GM13976 (cell line): ENCODE measurements at regions not wholly inside any gene's neighbourhood (a gene's known extent, or its start where the extent isn't known, plus 50 kb on each side); places are given as distances from the start of the nearest gene placed in this dataset.

ENCODE experiments used
- DNase-seq: peaks from one replicate; pipeline ENCODE4 v3.0.0; 2012; ENCODE audit warnings: low spot score
- in situ Hi-C: fragments of 300-500 bp; cut with MboI; formaldehyde crosslinking; loops from one replicate; pipeline ENCODE4 v1.12.0; 2022; ENCODE audit warnings: low sequenced_read_pairs, mixed read lengths, inconsistent platforms; ENCODE audit not compliant: unreplicated experiment
- TF ChIP-seq, protein P1 (sequence below): IDR thresholded peaks from 2 replicates; pipeline ENCODE4 v1.5.1; 2012; ENCODE audit warnings: borderline replicate concordance, mild to moderate bottlenecking; ENCODE audit not compliant: insufficient read depth; ENCODE audit errors: extremely low read depth, missing control alignments, control extremely low read depth

DNA sequence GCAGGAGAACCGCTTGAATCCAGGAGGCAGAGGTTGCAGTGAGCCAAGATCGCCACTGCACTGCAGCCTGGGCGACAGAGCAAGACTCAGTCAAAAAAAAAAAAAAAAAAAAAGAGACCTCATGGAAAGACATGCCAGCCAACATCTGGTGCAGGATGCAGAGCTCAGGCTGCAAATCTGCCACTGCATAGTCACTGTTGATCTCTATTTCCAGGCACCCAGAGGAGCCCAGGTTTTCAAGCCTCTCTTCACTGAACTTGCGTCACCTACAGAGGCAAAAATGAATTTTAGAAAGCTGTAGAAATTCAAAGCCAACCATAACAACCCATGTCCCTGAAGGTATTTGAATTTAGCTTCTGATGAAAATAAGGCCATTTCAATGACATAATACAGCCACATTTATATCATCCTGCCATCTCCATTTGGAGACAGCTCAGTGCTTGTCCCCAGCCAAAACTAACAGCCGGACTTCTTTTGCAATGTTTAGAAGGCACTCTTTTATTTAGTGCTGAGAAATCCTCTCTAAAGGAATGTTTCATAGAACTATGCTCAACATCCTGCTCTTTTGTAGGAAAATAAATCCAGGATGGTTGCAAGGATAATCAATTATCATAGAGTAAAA, 113.3 kb downstream of the SNX18 start:
- TF ChIP-seq, protein P1, sequence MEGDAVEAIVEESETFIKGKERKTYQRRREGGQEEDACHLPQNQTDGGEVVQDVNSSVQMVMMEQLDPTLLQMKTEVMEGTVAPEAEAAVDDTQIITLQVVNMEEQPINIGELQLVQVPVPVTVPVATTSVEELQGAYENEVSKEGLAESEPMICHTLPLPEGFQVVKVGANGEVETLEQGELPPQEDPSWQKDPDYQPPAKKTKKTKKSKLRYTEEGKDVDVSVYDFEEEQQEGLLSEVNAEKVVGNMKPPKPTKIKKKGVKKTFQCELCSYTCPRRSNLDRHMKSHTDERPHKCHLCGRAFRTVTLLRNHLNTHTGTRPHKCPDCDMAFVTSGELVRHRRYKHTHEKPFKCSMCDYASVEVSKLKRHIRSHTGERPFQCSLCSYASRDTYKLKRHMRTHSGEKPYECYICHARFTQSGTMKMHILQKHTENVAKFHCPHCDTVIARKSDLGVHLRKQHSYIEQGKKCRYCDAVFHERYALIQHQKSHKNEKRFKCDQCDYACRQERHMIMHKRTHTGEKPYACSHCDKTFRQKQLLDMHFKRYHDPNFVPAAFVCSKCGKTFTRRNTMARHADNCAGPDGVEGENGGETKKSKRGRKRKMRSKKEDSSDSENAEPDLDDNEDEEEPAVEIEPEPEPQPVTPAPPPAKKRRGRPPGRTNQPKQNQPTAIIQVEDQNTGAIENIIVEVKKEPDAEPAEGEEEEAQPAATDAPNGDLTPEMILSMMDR, result no peak
- no peak for DNase-seq
- in situ Hi-C loops, result no loop called here

DNA sequence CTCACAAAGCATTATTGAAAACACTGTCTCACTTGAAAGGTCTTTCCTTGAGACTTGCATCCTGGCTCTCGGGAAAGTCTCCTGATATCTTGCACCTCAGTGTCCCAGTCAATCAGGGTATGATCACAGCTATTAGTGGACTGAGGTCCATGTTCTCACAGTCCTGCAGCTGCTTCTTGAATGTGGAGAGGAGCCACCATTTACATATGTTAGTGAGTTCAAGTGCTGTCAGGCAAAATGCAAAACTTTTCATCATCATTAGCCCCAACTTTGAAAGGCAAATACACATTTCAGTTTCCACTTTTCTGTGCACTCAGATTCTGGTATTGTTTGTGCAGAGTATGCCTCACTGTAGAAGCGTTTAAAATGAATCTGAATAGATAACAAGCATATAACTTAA, 111.6 kb downstream of the SNX18 start:
- in situ Hi-C loops, result no loop called here
- no peak for DNase-seq
- TF ChIP-seq, protein P1, result no peak

DNA sequence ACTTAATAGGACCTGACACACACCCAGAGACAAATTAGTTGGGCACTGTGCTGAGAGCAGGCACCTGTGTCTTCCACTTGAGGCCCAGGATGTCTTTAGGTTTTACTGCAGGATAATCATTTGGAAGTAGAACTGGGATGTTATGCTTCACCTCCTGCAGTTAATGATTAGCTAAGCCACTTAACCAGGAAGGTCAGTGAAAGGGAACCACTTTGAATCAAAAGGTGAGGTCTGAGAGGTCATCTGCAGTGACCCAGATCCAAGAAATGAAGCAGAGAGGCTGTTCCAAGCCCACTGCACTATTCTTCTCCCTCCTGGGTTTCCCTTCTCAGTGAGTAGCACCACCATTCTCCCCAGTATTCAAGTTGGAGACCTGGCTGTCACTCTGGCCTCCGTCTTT, 110.5 kb downstream of the SNX18 start:
- DNase-seq, result no peak
- TF ChIP-seq, protein P1, result no peak
- in situ Hi-C loops, result no loop called here

DNA sequence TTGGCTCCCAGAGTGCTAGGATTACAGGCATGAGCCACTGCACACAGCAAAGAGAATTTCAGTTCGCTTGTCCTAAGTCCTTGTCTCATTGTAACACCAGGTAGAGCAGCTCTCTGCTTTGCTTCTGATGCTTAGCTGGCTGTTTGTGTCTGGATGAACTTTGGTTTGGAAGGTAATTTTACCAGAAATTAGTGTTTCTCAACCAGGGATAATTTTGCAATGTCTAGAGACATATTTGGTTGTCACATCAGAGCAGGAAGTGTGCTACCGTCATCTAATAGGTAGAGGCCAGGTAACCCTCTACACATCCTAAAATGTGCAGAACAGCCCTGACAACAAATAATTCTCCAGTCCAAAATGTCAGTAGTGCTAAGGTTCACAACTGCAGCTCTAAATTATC, 108.8 kb downstream of the SNX18 start:
- TF ChIP-seq, protein P1, result no peak
- in situ Hi-C loops, result no loop called here
- no peak for DNase-seq

DNA sequence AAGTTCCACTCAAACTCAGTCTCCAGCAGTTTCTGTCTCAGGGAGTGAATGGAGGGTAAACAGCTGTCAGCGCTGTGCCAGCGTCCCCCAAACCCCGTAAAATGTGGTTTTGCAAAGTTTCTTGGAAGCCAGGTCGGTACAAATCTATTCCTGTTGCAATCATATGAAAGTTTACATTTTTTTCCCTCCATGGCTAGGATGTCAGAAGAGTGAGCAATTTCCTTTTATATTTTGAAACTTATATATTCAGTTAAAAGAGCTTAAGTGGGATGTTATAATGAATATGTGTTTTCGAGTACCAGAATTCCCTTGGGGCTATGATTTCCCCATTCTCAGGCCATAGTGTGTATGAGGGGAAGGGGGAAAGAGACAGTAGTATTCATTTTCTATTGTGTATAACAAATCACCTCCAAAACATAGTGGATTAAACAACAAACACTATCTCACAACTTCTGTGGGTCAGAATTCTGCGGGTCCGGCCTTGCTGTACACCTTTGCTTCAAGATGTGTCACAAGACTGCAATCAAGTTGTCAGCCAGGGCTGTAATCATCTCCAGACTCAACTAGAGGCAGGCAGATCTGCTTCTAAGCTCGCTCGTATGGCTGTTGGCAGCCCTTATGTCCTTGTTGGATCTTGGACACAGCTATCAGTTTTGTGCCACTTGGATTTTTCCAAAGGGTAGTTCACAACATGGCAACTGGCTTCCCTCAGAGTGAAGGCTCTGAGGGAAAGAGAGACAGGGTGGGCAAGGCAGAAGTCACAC, 107.4 kb downstream of the SNX18 start:
- in situ Hi-C loops, result no loop called here
- no peak for DNase-seq

DNA sequence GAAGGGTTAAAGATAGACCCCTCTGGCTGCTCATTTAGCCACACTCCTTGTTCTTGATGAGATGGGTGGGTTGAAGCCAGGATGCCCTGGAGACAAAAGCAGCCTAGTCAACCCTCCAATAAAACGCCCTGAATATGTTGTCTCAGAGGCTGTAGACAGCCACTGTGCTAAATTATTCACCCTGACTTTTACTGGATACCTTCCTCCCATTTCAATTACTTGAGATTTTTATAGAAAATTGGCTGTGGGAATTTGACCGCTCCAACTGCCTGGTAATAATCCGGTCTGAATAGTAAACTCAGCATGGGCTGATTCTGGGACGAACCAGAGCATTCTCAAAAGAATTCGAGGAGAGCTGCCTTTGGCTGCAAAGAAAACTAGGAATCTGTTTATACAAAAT, 104.2 kb downstream of the SNX18 start:
- DNase-seq, result no peak
- TF ChIP-seq, protein P1, result no peak
- in situ Hi-C loops, result no loop called here

More for the DNA sequence above, 107.4 kb downstream of the SNX18 start:
- TF ChIP-seq, protein P1, result no peak

DNA sequence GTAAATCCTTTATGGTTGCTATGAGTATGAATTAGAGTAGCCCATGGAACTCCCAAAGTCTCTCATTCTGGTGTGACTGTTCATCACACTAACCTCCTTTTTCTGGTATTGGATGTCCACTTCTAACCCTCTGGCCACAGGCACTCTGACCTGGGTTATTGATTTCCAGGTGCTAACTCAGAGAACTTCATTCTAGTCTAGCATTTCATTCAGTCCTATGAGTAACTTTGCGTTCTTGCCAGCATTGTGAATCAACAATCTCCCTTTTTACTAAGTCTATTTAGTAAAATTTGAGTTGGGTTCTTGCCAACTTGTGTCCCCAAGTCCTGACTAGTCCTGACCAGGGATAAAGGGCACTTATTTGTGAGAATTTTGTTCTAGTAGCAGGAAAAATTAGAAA, 103.5 kb downstream of the SNX18 start:
- no peak for DNase-seq
- TF ChIP-seq, protein P1, result no peak
- in situ Hi-C loops, result no loop called here
